Heart left ventricle (tissue), 13 donors: ENCODE measurements at regions not wholly inside any gene's neighbourhood (a gene's known extent, or its start where the extent isn't known, plus 50 kb on each side); places are given as distances from the start of the nearest gene placed in this dataset.

ENCODE experiments used
- POLR2A ChIP-seq, 2 donors: fragments of 450-650 bp; IDR thresholded peaks; one replicate each; pipeline ENCODE4 v1.6.1; 2017; ENCODE audit warnings: antibody characterized with exemption in 2 of 2, mild to moderate bottlenecking in 2 of 2, moderate library complexity in 2 of 2
- TF ChIP-seq, protein P1 (sequence below), 12 donors: fragments of 200-600 bp; sonication (generic) in 4 of 12; IDR thresholded peaks; one replicate each; pipeline versions ENCODE4 v1.5.0 to v1.8.0; 2018 to 2022; ENCODE audit warnings: antibody characterized with exemption in 12 of 12, mild to moderate bottlenecking in 5 of 12
- donor health status: ischemic (EF 13 %, LVEDD 7.1; RV severe dilation, severe dysfunction).
- donor health status: DM: no; HTN: yes; CAD: no.
- donor health status: DM: no; HTN: no; CAD: no.
- donor health status: ischemic (EF 25% LVEDD 6.9; RV normal size, moderate dysfunction).
- donor health status: ischemic (EF 25% LVEDD 5.7; RV mildly dilated, moderate dysfunction).
- donor health status: ischemic (EF 35%, LVEDD 5.7; RV mildly dilated, moderate dysfunction).
- donor health status: nonischemic (EF 11% LVEDD 7.7; RV severe dilation, severe dysfunction).
- donor health status: DM: yes; HTN: yes; CAD: no.
- donor health status: PGD.
- donor health status: ischemic (EF 29% LVEDD 5.4; RV normal size, mild dysfunction).
- donor health status: nonischemic (EF 23%, LVEDD 6.1; RV moderate dilation, normal function).

DNA sequence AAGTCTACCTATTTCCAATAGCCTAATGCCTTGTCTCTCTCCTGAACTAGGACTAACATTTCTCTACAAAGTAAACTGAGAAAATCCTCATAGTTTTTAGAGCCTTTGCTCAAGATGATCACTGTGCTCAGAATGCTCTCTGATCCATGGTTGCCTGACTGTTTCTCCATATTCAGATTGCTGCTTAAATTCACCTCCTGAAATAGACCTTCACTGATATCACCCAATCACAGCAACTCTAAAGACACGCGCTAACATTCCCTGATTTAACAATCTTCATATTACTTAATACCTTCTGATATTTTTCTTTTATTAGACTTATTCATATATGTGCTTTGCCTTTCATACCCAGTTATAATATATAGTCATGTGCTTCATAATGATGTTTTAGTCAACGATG is 148.9 kb upstream of the SP4 start:
- TF ChIP-seq POLR2A (IDR thresholded peaks at IDR 0.05) = no peak
- TF ChIP-seq, protein P1, sequence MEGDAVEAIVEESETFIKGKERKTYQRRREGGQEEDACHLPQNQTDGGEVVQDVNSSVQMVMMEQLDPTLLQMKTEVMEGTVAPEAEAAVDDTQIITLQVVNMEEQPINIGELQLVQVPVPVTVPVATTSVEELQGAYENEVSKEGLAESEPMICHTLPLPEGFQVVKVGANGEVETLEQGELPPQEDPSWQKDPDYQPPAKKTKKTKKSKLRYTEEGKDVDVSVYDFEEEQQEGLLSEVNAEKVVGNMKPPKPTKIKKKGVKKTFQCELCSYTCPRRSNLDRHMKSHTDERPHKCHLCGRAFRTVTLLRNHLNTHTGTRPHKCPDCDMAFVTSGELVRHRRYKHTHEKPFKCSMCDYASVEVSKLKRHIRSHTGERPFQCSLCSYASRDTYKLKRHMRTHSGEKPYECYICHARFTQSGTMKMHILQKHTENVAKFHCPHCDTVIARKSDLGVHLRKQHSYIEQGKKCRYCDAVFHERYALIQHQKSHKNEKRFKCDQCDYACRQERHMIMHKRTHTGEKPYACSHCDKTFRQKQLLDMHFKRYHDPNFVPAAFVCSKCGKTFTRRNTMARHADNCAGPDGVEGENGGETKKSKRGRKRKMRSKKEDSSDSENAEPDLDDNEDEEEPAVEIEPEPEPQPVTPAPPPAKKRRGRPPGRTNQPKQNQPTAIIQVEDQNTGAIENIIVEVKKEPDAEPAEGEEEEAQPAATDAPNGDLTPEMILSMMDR (IDR thresholded peaks at IDR 0.05) = no peak
